ENCODE measurements at regions not wholly inside any gene's neighbourhood (a gene's known extent, or its start where the extent isn't known, plus 50 kb on each side); places are given as distances from the start of the nearest gene placed in this dataset.

DNA sequence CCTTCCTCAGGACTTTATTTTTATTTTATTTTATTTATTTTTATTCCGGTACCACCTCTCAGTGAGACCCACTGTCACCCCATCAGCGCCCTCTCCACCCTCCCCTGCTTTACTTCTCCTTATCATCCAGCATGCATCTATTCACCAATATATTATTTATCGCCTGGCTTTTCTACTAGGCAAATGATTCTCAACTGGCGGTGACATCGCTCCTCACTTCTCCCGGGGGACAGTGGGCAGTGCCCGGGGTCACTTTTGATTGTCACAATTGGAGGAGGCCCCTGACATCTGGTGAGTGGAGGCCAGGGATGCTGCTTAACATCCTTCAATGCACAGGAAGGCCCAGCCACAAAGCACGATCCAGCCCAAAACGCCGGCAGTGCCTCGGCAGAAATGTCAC lies 138.7 kb downstream of the ETS2 start:
- no peak for DNase-seq
- Histone ChIP-seq H3K36me3 (replicated peaks; ENCODE audit: control insufficient read depth, insufficient read depth, low read length) (no peaks in the 10 kb centered on the region), H3K27me3 (ENCODE audit: control insufficient read depth, insufficient read depth, low read length) (peaks cover 9% of the 10 kb centered on the region; the same call in 1 of the 2 replicates), H3K4me3 (ENCODE audit: insufficient read depth, low read depth, low read length) (no peak overlapping the region)

GRCh38 chr21:38942748-38943211 lies 137.1 kb downstream of the ETS2 start:
- H3K36me3 ChIP-seq (replicated peaks; ENCODE audit: control insufficient read depth, insufficient read depth, low read length), result no peaks in the 10 kb centered on the region
- DNase-seq, result no peak
- H3K4me3 ChIP-seq (ENCODE audit: insufficient read depth, low read depth, low read length), result no peak overlapping the region
- H3K27me3 ChIP-seq (ENCODE audit: control insufficient read depth, insufficient read depth, low read length), result peaks cover 6% of the 10 kb centered on the region; the same call in 1 of the 2 replicates

GRCh38 chr21:38938769-38939168 lies 133.0 kb downstream of the ETS2 start:
- H3K36me3 ChIP-seq (replicated peaks; ENCODE audit: control insufficient read depth, insufficient read depth, low read length), result no peaks in the 10 kb centered on the region
- H3K4me3 ChIP-seq (ENCODE audit: insufficient read depth, low read depth, low read length), result no peak overlapping the region
- no peak for DNase-seq
- no peaks in the 10 kb centered on the region for H3K27me3 ChIP-seq (ENCODE audit: control insufficient read depth, insufficient read depth, low read length)

GRCh38 chr21:38938343-38938742 lies 132.6 kb downstream of the ETS2 start:
- Histone ChIP-seq H3K36me3 (replicated peaks; ENCODE audit: control insufficient read depth, insufficient read depth, low read length) (no peaks in the 10 kb centered on the region), H3K4me3 (ENCODE audit: insufficient read depth, low read depth, low read length) (no peak overlapping the region), H3K27me3 (ENCODE audit: control insufficient read depth, insufficient read depth, low read length) (no peaks in the 10 kb centered on the region)
- DNase-seq, result peak; percentile 63

DNA sequence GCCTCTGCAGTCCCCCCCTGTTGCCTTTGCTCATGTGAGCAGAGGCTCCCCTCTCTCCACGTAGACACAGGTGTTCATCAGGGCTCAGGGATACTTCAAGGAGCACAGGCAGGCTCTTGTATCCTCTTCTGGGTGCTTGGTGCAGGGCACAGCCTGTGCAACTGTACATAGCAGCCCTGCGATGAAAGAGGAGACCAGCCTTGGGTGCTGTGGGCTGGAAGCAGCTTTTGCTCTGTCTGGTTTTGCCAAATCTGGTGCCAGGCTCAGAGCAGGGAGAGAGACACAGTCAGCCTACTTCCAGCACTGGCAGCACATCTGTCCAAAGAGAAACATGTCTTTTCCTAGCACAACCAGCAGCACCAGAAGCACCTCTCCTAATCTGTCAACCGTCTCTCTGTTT lies 132.1 kb downstream of the ETS2 start:
- DNase-seq, result no peak
- Histone ChIP-seq H3K36me3 (replicated peaks; ENCODE audit: control insufficient read depth, insufficient read depth, low read length) (no peaks in the 10 kb centered on the region), H3K4me3 (ENCODE audit: insufficient read depth, low read depth, low read length) (no peak overlapping the region)

GRCh38 chr21:38937286-38937790 lies 131.6 kb downstream of the ETS2 start:
- DNase-seq, result no peak
- no peaks in the 10 kb centered on the region for H3K36me3 ChIP-seq (replicated peaks; ENCODE audit: control insufficient read depth, insufficient read depth, low read length)
- no peak overlapping the region for H3K4me3 ChIP-seq (ENCODE audit: insufficient read depth, low read depth, low read length)
- no peaks in the 10 kb centered on the region for H3K27me3 ChIP-seq (ENCODE audit: control insufficient read depth, insufficient read depth, low read length)

More for the DNA sequence above, 132.1 kb downstream of the ETS2 start:
- H3K27me3 ChIP-seq (ENCODE audit: control insufficient read depth, insufficient read depth, low read length), result no peaks in the 10 kb centered on the region

GRCh38 chr21:38936240-38936639 lies 130.5 kb downstream of the ETS2 start:
- H3K4me3 ChIP-seq (ENCODE audit: insufficient read depth, low read depth, low read length), result no peak overlapping the region
- no peaks in the 10 kb centered on the region for H3K27me3 ChIP-seq (ENCODE audit: control insufficient read depth, insufficient read depth, low read length)
- no peaks in the 10 kb centered on the region for H3K36me3 ChIP-seq (replicated peaks; ENCODE audit: control insufficient read depth, insufficient read depth, low read length)
- DNase-seq, result no peak

- Histone ChIP-seq H3K36me3 (replicated peaks; ENCODE audit: control insufficient read depth, insufficient read depth, low read length) (no peaks in the 10 kb centered on the region), H3K4me3 (ENCODE audit: insufficient read depth, low read depth, low read length) (no peak overlapping the region), H3K27me3 (ENCODE audit: control insufficient read depth, insufficient read depth, low read length) (no peaks in the 10 kb centered on the region)
- no peak for DNase-seq
These were observed 128.0 kb downstream of the ETS2 start for GRCh38 chr21:38933731-38934130.

- DNase-seq, result no peak
- Histone ChIP-seq H3K4me3 (ENCODE audit: insufficient read depth, low read depth, low read length) (no peak overlapping the region), H3K36me3 (replicated peaks; ENCODE audit: control insufficient read depth, insufficient read depth, low read length) (no peaks in the 10 kb centered on the region), H3K27me3 (ENCODE audit: control insufficient read depth, insufficient read depth, low read length) (no peaks in the 10 kb centered on the region)
These were observed 125.6 kb downstream of the ETS2 start for GRCh38 chr21:38931291-38931690.

- no peak for DNase-seq
- no peaks in the 10 kb centered on the region for H3K36me3 ChIP-seq (replicated peaks; ENCODE audit: control insufficient read depth, insufficient read depth, low read length)
- H3K4me3 ChIP-seq (ENCODE audit: insufficient read depth, low read depth, low read length), result no peak overlapping the region
- H3K27me3 ChIP-seq (ENCODE audit: control insufficient read depth, insufficient read depth, low read length), result no peaks in the 10 kb centered on the region
These were observed 125.1 kb downstream of the ETS2 start for GRCh38 chr21:38930853-38931252.

GRCh38 chr21:38930066-38930465 lies 124.3 kb downstream of the ETS2 start:
- no peaks in the 10 kb centered on the region for H3K36me3 ChIP-seq (replicated peaks; ENCODE audit: control insufficient read depth, insufficient read depth, low read length)
- no peaks in the 10 kb centered on the region for H3K27me3 ChIP-seq (ENCODE audit: control insufficient read depth, insufficient read depth, low read length)
- DNase-seq, result no peak
- no peak overlapping the region for H3K4me3 ChIP-seq (ENCODE audit: insufficient read depth, low read depth, low read length)

- H3K36me3 ChIP-seq (replicated peaks; ENCODE audit: control insufficient read depth, insufficient read depth, low read length), result no peaks in the 10 kb centered on the region
- DNase-seq, result no peak
These were observed 123.9 kb downstream of the ETS2 start for GRCh38 chr21:38929652-38930051.

DNA sequence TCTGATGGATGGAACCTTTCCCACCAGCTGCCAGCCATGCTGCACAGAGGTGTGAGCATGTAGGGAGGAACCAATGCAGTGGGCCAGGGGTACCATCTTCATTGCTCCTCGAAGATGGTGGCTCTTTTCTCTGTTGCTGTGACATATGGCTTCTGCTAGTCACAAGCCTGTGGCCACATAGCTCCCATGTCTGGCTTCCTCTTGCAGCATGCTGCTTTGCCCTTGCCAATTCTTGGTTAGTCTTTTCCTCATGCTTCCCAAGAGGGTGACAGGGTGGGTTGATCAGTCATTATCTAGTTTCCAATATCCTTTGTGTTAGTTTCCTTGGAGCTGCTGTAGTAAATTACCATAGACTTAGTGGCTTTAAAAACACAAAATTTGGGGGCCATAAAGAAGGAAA lies 123.4 kb downstream of the ETS2 start:
- H3K4me3 ChIP-seq (ENCODE audit: insufficient read depth, low read depth, low read length), result no peak overlapping the region
- H3K27me3 ChIP-seq (ENCODE audit: control insufficient read depth, insufficient read depth, low read length), result no peaks in the 10 kb centered on the region
- no peak for DNase-seq
- no peaks in the 10 kb centered on the region for H3K36me3 ChIP-seq (replicated peaks; ENCODE audit: control insufficient read depth, insufficient read depth, low read length)

More at GRCh38 chr21:38929652-38930051, 123.9 kb downstream of the ETS2 start:
- no peaks in the 10 kb centered on the region for H3K27me3 ChIP-seq (ENCODE audit: control insufficient read depth, insufficient read depth, low read length)
- H3K4me3 ChIP-seq (ENCODE audit: insufficient read depth, low read depth, low read length), result no peak overlapping the region

DNA sequence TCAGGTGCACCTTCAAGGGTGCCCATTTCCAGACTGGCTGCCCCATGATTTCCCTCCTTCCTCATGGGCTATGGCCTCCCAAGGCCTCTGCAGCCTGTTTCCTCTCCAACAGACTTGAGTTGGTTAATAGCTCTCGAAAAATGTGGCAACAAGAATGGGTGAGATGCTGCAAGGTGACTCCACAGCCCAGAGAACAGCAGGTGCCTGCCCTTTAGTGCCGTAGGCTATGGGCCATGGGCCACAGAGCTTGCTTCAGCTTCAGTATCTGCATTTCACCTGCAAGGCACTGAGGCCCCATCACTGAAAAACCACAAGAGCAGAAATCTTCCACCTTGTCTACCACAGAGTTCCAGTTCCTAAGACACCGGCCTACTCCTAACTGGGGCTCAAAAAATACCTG lies 122.0 kb downstream of the ETS2 start:
- no peak for DNase-seq
- Histone ChIP-seq H3K27me3 (ENCODE audit: control insufficient read depth, insufficient read depth, low read length) (no peaks in the 10 kb centered on the region), H3K4me3 (ENCODE audit: insufficient read depth, low read depth, low read length) (no peak overlapping the region), H3K36me3 (replicated peaks; ENCODE audit: control insufficient read depth, insufficient read depth, low read length) (no peaks in the 10 kb centered on the region)

DNA sequence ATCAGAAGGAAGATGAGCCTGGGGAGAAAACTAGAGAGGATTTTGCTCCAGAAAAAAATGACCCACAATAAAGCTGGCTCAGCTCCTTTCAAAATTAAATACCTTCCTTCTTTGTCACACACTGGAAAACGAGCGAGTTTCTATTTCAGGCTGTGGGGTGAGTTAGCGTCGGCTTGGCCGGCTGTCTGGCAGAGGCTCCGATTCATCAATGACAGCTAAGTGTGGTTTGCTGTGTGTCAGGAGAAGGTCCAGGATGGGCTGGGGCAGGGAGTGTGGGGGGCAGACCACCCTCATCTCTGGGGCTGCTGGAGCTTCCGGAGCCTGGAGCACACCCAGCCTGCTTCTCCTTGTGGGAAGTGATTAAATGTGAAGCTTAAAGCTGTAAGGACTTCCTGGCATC lies 120.2 kb downstream of the ETS2 start:
- no peaks in the 10 kb centered on the region for H3K36me3 ChIP-seq (replicated peaks; ENCODE audit: control insufficient read depth, insufficient read depth, low read length)
- no peaks in the 10 kb centered on the region for H3K27me3 ChIP-seq (ENCODE audit: control insufficient read depth, insufficient read depth, low read length)
- no peak for DNase-seq
- no peak overlapping the region for H3K4me3 ChIP-seq (ENCODE audit: insufficient read depth, low read depth, low read length)

- no peaks in the 10 kb centered on the region for H3K27me3 ChIP-seq (ENCODE audit: control insufficient read depth, insufficient read depth, low read length)
- H3K4me3 ChIP-seq (ENCODE audit: insufficient read depth, low read depth, low read length), result no peak overlapping the region
- no peaks in the 10 kb centered on the region for H3K36me3 ChIP-seq (replicated peaks; ENCODE audit: control insufficient read depth, insufficient read depth, low read length)
- no peak for DNase-seq
These were observed 119.7 kb downstream of the ETS2 start for GRCh38 chr21:38925478-38925877.

Measured in H7 (cell line).